Stimulated activated CD4-positive, alpha-beta T cell treated with anti-CD3 and anti-CD28 coated beads, Interleukin-4, amount 100 ng/mL, for 24 hours (primary cell): ENCODE measurements at regions not wholly inside any gene's neighbourhood (a gene's known extent, or its start where the extent isn't known, plus 50 kb on each side); places are given as distances from the start of the nearest gene placed in this dataset.
"Not testable (repeated sequence)": the region's sequence is repeated elsewhere in the genome, so short reads cannot be mapped to it uniquely, and the experiment has no call there.

Experiments
- DNase-seq: peaks from one replicate; pipeline ENCODE4 v3.0.0-alpha.2; 2020

DNA sequence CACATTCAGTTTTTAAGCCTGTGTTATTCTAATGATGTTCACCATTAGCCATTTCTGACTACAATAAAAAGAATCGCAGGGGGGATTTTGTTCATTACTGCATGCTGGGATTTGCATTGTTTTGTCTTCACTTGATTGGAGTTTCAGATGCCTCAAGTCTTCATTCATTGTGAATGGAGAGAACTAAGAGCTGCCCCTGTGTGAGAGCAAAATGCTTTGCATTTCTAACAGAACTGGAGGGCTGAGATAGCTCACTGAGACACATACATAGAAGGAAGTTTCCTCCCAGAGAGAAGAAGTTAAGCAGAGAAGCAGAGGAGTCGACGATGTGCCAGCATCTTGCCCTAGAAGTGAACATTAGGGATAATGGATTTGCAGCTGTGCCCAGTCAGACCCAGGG is 113.5 kb upstream of the GATB start:
- no peak for DNase-seq

DNA sequence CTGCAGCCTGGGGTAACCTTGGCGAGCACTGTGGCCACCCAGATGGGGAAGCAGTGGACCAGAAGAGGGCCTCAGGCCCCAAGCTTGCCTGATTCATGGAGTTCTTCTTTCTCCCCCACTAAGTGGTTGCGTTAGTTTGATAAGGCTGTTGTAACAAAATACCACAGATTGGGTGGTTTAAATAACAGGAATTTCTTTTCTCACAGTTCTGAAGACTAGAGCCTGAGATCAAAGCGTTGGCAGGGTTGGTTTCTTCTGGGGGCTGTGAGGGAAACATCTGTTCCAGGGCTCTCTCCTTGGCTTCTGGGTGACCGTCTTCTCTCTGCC is 105.7 kb upstream of the GATB start:
- no peak for DNase-seq

DNA sequence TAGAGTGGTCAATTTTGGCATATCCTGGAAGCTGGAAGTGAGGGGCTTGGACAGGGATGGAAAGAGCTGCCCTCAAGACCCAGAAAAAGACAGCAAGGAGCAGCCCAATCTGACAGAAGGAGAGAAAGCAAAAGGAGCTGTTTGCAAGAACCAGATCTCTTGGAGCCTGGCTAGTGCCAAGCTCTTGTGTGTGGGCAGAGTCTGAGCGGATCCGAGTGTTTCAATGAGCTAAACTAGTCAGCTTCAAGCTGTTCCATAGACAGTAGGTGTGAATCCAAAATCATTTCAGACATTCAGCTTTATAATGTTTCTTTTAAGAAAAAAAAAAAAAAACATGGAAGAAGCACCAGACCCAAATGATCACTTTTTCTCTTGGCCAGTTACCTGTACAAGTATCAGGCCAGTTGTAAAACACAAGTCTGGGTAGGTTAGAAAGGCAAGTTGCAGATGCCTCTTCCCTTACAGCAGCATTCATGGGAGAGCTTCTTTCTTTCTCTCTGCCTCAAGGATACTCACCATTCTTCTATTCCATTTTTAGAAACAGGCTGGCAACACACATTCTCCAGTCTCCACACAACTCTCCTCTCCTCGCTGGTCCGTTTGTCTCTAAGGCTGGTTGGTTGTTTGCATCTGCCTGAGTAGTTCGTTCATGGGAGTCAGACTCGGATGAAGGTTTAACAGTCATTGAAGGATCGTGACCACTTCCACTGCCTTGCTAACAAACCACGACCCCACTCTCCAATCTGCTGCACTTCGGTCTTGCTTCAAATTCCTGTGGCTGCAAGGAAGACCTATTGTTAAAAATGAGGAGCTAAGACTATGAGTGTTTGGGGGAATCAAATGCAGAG is 105.2 kb upstream of the GATB start:
- no peak for DNase-seq

DNA sequence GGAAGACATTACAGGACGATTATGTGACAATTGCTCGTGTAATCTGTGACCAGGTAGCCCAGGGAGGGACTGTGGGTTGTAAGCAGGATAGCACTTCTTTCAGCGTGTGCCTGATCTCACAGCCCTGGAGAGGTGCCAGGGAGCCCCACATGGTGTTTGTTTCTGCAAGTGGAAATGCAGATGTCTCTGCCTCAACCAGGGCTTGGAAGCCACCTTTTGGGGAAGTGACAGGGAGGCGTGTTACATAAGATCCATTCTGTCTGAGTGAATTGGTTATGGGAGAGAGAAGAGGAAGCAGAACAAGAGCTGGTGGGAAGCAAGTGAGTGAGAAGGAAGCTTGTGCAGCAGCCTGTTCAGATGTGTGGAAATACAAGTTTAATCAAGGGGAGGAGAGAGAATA is 104.5 kb upstream of the GATB start:
- no peak for DNase-seq

DNA sequence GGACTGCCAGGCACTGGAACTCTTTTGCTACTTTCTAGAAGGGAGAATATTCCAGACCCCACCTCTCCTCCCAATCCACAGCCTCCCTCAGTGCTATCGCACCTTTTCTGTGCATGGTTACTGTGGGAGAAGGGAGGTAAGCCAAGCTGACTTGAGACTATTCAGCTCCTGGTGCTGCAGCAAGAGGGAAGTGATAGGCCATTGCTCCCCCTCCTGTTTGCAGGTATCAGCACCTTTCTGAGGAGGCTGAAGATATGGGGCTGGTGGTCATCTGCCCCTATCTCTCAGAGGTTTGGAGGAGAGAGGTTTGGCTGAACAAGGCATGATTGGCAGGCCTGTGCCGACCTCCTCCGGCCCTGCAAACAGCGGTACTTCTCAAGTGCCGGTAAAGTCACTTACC is 103.3 kb upstream of the GATB start:
- no peak for DNase-seq

DNA sequence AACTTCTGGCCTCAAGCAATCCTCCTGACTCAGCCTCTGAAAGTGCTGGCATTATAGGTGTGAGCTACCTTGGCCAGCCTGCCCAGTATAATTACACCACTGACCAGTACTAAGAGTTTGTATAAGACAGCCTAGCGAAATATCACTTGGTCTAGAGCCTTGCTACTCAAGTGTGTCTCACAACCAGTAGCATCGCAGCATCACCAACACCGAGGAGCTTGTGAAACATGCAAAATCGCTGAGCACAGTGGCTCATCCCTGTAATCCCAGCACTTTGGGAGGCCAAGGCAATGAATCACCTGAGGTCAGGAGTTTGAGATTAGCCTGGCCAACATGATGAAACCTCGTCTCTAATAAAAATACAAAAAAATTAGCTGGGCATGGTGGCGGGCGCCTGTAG is 102.0 kb upstream of the GATB start:
- no peak for DNase-seq

DNA sequence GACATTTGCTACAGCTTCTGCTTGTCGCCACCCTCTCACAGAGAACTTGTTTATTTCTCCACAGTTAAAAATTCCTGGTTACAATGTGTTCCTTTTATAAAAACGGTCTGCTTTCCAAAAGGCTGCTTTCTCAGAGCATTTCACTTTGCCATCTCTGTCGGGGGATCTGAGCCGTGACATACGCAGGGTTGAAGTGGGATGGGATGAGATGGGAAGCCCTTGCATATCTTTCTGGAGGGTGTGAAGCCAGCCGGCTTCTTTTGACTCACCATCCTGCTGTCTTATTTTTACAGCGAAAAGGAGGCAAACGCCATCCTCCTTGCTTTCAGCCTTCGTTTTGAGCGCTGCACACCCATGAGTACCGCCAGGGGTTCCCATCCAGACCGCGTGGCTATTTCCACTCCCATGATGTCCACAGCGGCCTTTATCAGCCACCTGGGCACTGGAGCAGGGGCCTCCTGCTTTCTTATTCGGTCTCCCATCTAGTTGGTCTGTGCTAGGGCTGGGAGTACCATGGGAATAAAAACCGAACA is 99.8 kb upstream of the GATB start:
- no peak for DNase-seq

DNA sequence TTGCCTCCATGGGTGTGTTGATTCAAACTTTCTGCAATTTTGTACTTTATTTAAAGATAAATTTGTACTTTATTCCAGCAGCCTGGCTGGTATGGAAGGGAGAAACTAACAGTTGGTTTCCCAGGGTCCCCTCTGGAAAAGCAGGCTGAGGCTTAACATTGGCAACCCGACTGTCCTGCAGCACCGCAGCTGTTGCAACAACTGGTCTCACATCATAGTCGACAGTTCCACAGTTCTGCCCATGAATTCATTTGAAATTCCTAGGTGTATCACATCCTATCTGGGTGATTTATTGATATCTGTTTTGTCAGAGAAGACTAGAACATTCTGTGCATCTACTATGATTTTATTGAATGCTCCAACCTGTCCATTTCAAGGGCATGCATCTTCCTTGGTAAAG is 98.8 kb upstream of the GATB start:
- DNase-seq: no peak

DNA sequence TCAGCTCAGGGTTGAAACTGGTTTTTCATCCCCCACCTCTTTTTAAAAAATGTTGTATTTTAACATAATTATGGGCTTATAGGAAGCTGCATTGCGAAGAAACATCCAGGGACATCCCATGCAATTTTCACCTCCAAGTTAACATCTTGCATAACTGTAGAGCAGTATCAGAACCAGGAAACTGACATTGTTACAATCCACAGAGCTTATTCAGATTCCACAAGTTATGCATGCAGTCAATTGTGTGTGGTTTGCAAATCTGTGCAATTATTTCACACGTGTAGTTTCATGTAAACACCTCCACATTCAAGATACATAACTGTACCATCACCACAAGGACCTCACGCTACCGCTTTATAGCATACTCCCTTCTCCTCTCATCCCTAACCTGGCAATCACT is 97.5 kb upstream of the GATB start:
- DNase-seq: no peak

DNA sequence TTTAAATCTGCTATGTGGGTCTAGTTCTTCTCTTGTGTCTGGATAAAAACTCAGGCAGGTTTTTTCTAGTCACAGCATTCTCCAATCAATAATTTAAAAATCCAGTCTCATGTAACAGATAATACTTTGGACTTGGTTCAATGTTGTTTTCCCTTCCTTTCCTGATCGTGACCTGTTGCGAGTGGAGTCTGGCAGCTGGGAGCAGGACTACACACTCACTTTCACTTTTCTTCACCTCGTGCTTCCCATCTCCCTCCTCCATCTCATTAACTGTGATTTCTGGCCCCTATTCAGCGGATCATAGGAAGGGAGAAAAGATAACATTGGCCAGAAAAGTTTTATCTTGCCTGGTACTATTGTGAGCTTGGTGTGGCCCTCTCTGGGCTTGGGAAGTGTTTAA is 96.6 kb upstream of the GATB start:
- no peak for DNase-seq

DNA sequence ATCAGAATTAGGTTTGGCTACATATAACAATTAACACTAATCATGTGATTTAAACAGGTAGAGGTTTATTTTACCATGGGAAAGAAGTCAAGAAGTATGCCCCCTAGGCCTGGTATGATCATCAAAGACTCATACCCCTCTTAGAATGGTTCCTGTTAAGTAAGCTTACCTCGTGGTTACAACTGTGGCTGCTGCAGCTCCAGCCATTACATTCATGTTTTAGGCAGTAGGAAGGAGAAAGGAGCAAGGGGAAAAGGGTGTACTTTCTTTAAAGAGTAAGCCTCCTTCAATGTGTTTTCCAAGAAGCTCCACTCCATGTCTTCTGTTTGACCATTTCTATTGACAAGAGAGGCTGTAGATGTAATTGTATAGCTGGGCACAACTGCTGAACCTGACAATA is 94.9 kb upstream of the GATB start:
- no peak for DNase-seq

DNA sequence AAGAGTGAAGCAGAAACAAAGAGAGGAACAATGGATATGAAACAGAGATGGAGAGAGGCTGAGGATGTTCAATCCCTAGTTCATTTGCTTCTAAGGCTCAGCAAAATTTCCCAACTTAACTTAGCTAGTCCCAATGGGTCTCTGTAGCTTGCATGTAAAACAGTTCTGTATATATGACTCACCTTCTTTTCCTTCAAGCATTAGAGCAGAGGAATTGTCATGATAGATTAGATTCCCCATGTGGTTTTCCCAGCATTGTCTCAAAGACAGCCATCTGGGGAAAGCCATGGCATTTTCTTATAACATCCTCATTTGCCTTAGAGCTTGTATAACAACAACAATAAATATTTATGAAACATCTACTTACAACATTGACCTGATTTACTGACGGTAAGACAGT is 93.9 kb upstream of the GATB start:
- no peak for DNase-seq

DNA sequence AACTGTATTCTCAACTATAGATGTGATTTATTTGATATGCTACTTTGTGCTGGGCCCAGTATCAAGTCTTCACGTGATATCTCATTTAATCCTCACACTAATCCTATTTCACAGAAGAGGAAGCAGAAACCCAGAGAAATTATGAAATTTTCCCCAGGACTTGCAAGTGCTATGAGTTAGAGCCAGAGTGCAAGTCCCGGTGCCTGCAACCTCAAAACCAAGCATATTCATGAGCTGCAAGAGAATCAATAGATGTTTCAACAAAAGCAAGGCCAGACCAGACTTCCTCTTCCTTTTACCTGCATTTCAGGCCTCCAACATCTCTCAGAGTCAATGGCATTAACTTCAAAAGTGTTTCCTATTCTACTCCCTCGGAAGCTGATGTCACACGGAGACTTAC is 92.2 kb upstream of the GATB start:
- DNase-seq: no peak

DNA sequence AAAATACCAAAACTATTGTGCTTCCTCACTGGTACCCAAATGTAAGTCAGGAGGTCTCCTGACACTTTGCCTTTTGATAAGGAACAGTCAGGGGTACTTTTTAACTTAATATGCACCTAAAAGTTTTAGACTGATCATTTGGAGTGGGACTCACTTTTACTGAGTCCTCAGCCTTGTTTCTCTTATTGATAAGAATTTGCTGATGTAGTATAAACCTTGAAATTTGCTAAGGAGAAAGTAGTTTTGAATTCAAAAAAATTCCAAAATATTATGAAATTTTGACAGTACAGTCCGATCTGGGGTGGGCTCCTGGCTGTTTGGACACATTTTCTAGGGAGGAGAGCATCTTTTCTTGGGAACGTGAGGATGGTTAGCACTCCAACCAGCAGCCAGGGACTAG is 91.4 kb upstream of the GATB start:
- DNase-seq: no peak

DNA sequence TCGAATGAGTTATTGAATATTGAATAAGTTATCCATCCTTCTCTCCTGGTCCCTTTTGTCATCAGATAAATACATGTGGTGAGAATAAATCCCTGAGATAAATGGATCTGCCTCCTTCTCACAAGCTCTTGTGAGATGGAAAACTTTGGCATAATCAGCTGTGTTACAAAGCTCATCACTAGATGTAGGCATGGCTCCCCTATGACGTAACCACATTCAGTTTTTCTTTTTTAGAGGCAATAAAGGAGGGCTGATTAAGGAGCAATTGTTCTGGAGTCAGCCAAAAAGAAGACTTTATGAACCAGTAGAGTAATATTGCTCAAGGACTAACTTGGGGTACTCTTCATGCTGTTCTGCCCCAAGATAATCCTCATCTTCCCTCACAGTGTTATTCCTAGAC is 90.5 kb upstream of the GATB start:
- no peak for DNase-seq

DNA sequence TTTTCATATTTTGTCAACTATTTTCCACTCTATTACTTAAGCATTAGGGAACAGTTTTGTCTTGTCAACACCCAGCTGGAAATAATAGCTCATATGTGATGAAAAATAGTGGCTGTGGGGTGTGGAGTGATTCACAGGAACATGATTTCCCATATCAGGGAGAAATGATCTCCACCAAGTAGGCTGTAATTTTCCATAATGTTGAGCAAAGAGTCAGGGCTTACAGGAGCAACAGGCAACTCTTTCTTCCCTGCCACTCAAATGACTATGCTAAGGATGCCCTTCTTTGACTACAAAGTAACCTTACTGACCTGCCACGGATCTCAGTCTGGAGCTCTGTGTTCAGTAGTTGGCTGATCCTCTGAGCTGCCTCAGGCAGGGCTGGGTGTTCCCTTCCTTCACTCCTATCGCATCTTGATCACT is 90.0 kb upstream of the GATB start:
- no peak for DNase-seq

DNA sequence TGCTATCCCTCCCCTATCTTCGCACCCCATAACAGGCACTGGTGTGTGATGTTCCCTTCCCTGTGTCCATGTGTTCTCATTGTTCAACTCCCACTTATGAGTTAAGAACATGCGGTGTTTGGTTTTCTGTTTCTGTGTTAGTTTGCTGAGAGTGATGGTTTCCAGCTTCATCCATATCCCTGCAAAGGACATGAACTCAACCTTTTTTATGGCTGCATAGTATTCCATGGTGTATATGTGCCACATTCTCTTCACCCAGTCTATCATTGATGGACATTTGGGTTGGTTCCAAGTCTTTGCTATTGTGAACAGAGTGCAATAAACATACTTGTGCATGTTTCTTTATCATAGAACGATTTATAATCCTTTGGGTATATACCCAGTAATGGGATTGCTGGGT is 84.7 kb upstream of the GATB start:
- not testable (repeated sequence) for DNase-seq

DNA sequence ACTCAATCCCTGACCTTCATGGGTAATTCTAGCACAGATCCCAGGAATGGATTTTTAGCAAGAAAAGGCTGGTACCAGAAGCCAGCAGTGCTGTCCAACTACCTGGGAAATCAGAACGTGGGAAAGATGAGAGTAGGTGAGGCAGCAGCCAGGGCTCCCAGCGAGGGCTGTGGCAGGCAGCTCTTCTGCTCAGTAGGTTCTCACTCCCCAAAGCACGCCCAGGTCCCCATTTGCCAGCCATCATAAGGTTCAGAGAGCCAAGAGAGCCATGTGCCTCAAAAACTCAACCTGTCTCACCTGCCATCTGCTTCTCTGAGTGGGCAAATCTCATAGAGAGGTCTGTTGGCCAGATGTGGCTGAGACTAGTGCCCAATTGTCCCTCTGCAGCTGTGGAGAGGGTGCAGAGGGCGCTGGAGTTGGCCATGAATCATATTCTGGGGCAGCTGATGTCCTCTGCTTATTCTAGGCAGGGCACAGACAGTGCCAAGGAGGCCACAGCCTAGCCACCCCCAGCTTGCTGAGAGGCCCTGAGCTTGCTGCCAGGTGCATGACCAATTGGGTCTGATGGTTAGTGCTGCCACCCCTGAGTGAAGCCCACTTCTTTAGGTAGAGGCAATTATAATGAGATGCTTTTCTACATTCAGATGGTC is 81.7 kb upstream of the GATB start:
- DNase-seq: no peak

DNA sequence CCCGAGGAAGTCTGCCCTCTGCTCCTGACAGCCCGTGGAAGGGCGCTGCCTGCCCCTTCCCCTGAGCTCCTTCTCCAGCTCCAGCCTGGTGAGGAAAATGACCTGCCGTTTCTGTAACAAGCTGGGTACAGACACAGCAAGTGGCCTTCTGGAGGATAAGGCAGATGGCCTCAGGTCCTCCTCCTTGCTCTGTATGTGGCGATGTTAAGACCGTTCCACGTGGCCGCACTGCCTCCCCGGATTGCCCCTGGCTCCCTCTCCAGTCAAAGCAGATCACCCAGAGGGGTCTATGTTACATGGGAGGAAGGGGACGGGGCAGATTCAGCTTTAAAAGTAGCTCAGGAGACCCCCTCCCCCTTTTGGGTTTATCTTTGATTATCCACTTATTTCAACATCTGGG is 80.3 kb upstream of the GATB start:
- DNase-seq: no peak

DNA sequence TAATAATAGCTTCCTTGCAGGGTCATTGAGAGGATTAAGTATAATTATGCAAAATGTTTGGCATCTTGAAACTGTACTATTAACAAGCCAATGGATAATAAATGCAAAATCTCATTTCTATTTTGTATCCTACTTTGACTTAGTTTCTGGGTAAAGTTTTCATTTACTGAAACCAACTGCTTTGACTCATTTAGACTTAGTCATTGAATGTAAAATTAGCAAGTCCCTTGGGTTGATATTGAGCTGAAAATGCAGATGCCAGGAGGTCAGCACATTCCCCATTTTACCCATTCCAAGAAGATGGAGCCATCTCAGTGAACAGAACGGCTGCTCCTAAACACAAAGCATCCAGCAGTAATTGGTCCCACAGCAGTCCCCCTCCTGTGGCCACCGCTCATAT is 74.7 kb upstream of the GATB start:
- DNase-seq: no peak

DNA sequence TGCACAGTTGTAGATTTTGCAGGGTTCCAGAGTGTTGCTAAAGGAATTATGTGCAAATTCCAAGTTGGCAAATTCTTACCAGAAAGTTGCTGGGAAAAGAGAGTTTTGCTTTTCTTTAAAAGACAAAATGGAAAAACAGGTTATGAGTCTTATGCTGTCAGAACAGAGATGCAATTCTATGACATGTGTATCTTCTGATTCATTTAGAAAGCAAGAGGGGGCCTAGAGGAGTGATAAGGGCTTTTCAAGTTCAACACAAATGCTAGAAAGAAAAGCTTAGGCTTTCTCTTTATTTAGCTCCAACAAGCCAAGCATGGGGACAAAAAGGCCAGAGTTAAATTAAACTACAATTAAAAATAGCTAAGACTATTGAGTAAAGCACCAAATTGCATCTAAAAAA is 72.4 kb upstream of the GATB start:
- no peak for DNase-seq

DNA sequence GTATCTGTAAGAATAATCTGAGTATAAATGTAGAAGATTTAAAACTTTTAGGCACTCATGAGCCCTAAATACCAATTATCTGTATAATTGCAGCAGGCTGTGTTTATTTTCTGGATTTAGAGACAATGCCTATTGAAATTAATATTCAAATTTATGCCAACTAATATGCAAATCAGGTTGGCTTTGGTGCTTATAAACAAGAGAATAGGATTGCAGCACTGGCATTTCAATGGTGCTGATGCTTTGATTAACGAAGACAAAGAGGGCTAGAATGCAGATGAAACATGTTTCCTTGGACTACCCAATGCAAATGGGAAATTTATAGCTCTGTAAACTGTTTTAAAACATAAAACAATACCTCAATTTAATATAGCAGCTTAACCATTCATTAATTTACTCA is 70.7 kb upstream of the GATB start:
- DNase-seq: no peak

DNA sequence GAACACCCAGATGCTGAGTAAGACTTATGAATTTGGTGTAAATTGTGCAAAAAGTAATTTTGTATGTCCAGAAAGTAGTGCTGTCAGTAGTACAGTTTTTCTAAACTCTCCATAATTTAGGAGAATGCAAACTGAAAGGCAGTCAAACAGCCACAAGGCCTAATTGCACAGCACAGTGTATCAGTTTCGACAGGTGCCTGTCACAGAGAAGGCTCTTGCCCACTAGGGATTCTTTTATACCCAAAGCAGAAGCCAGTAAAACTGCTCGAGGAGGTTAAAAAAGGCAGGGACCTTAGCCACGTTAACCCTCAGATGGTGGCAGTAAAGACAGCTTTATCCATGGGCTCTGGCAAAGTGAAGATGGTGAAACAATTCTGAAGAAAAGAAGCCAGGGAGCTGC is 69.4 kb upstream of the GATB start:
- DNase-seq: no peak

DNA sequence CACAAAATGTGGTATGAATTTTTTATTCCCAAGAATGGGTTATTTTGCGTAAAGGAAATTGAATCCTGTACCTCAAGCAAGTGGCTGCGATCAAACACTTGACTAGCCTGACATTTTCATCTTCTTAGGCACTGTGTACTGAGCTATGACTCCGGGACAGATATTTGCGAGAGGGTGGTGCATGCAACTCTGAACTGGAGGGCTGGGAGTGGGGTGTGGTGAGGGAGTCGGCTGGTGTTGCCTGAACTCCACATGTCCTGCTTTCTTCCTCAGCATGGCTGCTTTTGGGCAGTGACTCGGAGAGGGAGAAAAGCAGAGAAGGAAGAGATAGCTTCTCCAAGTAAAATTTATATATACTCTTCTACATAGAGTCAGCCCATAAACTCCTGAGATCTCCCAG is 68.5 kb upstream of the GATB start:
- no peak for DNase-seq

DNA sequence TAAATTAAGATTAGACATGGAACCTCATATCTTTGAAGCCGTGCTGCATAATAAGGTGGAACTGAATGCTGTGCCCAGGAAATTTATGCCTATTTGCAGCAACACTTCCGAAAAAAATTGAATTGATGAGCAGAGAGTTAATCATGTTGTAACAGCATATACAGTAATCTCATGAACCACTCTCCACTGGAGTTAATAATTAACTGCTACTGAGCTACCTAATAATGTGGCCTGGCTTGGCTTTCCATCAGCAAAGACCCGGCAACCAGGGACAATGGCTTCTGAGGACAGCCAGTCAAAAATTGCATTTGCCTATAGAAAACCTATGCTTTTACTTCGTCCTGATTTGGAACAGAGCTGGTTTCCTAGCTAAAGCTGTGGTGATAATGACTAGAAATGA is 63.8 kb upstream of the GATB start:
- DNase-seq: no peak
